ENCODE measurements at regions not wholly inside any gene's neighbourhood (a gene's known extent, or its start where the extent isn't known, plus 50 kb on each side); places are given as distances from the start of the nearest gene placed in this dataset.

GRCh38 chr21:32887026-32887425, 115.5 kb upstream of the PAXBP1 start:
- no peak for DNase-seq (ENCODE audit: low spot score)
- no TSS peak for BruUV-seq (replicated peaks)
- no peaks in the 10 kb centered on the region for H3K36me3 ChIP-seq (ENCODE audit: insufficient read depth, low read length)
- H3K9me2 ChIP-seq (ENCODE audit: insufficient read depth, low read length) = no peaks in the 10 kb centered on the region
- no peak overlapping the region for H3K4me3 ChIP-seq (ENCODE audit: low read depth, low read length, poor library complexity, severe bottlenecking)
- no peaks in the 10 kb centered on the region for H3K9me3 ChIP-seq (ENCODE audit: low read length)
- CTCF ChIA-PET (ENCODE audit: unreplicated experiment) = no interaction called here
- POLR2A ChIA-PET = interaction anchor here (0.6 kb wide), 1 partner anchor 226 kb away, joined by 3 read pairs; no protein-coding TSS in a partner anchor
- no peaks in the 10 kb centered on the region for H3K79me2 ChIP-seq (ENCODE audit: insufficient read depth, low read depth, low read length)
- H3K4me2 ChIP-seq (ENCODE audit: low read length) = no peak overlapping the region
- no peak for TF ChIP-seq CTCF (conservative IDR thresholded peaks at IDR 0.05; ENCODE audit: low read length)
- no peak for TF ChIP-seq EZH2phosphoT487 (IDR thresholded peaks at IDR 0.05; ENCODE audit: borderline replicate concordance, low read depth, low read length)
- no peaks in the 10 kb centered on the region for H3K4me1 ChIP-seq (ENCODE audit: insufficient read depth, low read length, poor library complexity, severe bottlenecking)
- intact Hi-C loops (cut with micrococcal nuclease; ENCODE audit: unreplicated experiment) = no loop called here
- H4K20me1 ChIP-seq (ENCODE audit: insufficient read depth, low read length) = no peaks in the 10 kb centered on the region
- H3K27ac ChIP-seq (ENCODE audit: low read depth, low read length, poor library complexity, severe bottlenecking) = no peak overlapping the region
- H2AFZ ChIP-seq (ENCODE audit: low read length) = no peak overlapping the region

- POLR2A ChIA-PET = no interaction called here
- Histone ChIP-seq H3K9me3 (ENCODE audit: low read length) (no peaks in the 10 kb centered on the region), H3K79me2 (ENCODE audit: insufficient read depth, low read depth, low read length) (no peaks in the 10 kb centered on the region), H3K4me3 (ENCODE audit: low read depth, low read length, poor library complexity, severe bottlenecking) (no peak overlapping the region), H3K4me2 (ENCODE audit: low read length) (no peak overlapping the region), H3K4me1 (ENCODE audit: insufficient read depth, low read length, poor library complexity, severe bottlenecking) (no peaks in the 10 kb centered on the region), H2AFZ (ENCODE audit: low read length) (no peak overlapping the region), H3K36me3 (ENCODE audit: insufficient read depth, low read length) (no peaks in the 10 kb centered on the region), H4K20me1 (ENCODE audit: insufficient read depth, low read length) (no peaks in the 10 kb centered on the region), H3K9me2 (ENCODE audit: insufficient read depth, low read length) (no peaks in the 10 kb centered on the region), H3K27ac (ENCODE audit: low read depth, low read length, poor library complexity, severe bottlenecking) (no peak overlapping the region)
- intact Hi-C loops (cut with micrococcal nuclease; ENCODE audit: unreplicated experiment) = no loop called here
- BruUV-seq (replicated peaks) = no TSS peak
- no peak for DNase-seq (ENCODE audit: low spot score)
- CTCF ChIA-PET (ENCODE audit: unreplicated experiment) = no interaction called here
- no peak for TF ChIP-seq EZH2phosphoT487 (IDR thresholded peaks at IDR 0.05; ENCODE audit: borderline replicate concordance, low read depth, low read length)
- no peak for TF ChIP-seq CTCF (conservative IDR thresholded peaks at IDR 0.05; ENCODE audit: low read length)
Observed at GRCh38 chr21:32888971-32889370, 117.4 kb upstream of the PAXBP1 start.

- DNase-seq (ENCODE audit: low spot score) = no peak
- no peak overlapping the region for H3K27ac ChIP-seq (ENCODE audit: low read depth, low read length, poor library complexity, severe bottlenecking)
- no peaks in the 10 kb centered on the region for H4K20me1 ChIP-seq (ENCODE audit: insufficient read depth, low read length)
- no peak overlapping the region for H2AFZ ChIP-seq (ENCODE audit: low read length)
- H3K79me2 ChIP-seq (ENCODE audit: insufficient read depth, low read depth, low read length) = no peaks in the 10 kb centered on the region
- H3K4me1 ChIP-seq (ENCODE audit: insufficient read depth, low read length, poor library complexity, severe bottlenecking) = no peaks in the 10 kb centered on the region
- H3K9me2 ChIP-seq (ENCODE audit: insufficient read depth, low read length) = no peaks in the 10 kb centered on the region
- intact Hi-C loops (cut with micrococcal nuclease; ENCODE audit: unreplicated experiment) = no loop called here
- H3K4me3 ChIP-seq (ENCODE audit: low read depth, low read length, poor library complexity, severe bottlenecking) = no peak overlapping the region
- no peaks in the 10 kb centered on the region for H3K36me3 ChIP-seq (ENCODE audit: insufficient read depth, low read length)
- TF ChIP-seq CTCF (conservative IDR thresholded peaks at IDR 0.05; ENCODE audit: low read length) = no peak
- TF ChIP-seq EZH2phosphoT487 (IDR thresholded peaks at IDR 0.05; ENCODE audit: borderline replicate concordance, low read depth, low read length) = no peak
- BruUV-seq (replicated peaks) = no TSS peak
- POLR2A ChIA-PET = no interaction called here
- CTCF ChIA-PET (ENCODE audit: unreplicated experiment) = no interaction called here
- H3K4me2 ChIP-seq (ENCODE audit: low read length) = no peak overlapping the region
- H3K9me3 ChIP-seq (ENCODE audit: low read length) = no peaks in the 10 kb centered on the region
Observed at GRCh38 chr21:32889596-32889995, 118.0 kb upstream of the PAXBP1 start.
